GM10266 (cell line): ENCODE measurements at regions not wholly inside any gene's neighbourhood (a gene's known extent, or its start where the extent isn't known, plus 50 kb on each side); places are given as distances from the start of the nearest gene placed in this dataset.

Experiments
- DNase-seq: peaks from one replicate; pipeline ENCODE4 v3.0.0; 2012; ENCODE audit errors: extremely low spot score
- CTCF ChIP-seq: IDR thresholded peaks from 2 replicates; pipeline ENCODE4 v1.5.1; 2012; ENCODE audit warnings: mild to moderate bottlenecking, low read depth; ENCODE audit not compliant: control insufficient read depth, insufficient read depth; ENCODE audit errors: missing control alignments

- TF ChIP-seq CTCF, result peak; percentile 66
Measured at GRCh38 chr5:101942321-101942882, 353.7 kb downstream of the SLCO4C1 start.

GRCh38 chr5:101937041-101937440, 359.0 kb downstream of the SLCO4C1 start:
- DNase-seq, result no peak
- TF ChIP-seq CTCF, result no peak

More at GRCh38 chr5:101942321-101942882, 353.7 kb downstream of the SLCO4C1 start:
- DNase-seq, result peak; percentile 24

GRCh38 chr5:101935086-101935485, 361.0 kb downstream of the SLCO4C1 start:
- no peak for DNase-seq
- TF ChIP-seq CTCF, result no peak

- no peak for TF ChIP-seq CTCF
- DNase-seq, result no peak
Measured at GRCh38 chr5:101932599-101932998, 363.5 kb downstream of the SLCO4C1 start.

GRCh38 chr5:101929628-101930027, 366.5 kb downstream of the SLCO4C1 start:
- TF ChIP-seq CTCF, result no peak
- no peak for DNase-seq

- DNase-seq, result no peak
- TF ChIP-seq CTCF, result no peak
Measured at GRCh38 chr5:101917166-101917565, 378.9 kb downstream of the SLCO4C1 start.

- DNase-seq, result no peak
- TF ChIP-seq CTCF, result no peak
Measured at GRCh38 chr5:101915554-101915953, 380.5 kb downstream of the SLCO4C1 start.
